Testis (tissue), 2 donors: ENCODE measurements at regions not wholly inside any gene's neighbourhood (a gene's known extent, or its start where the extent isn't known, plus 50 kb on each side); places are given as distances from the start of the nearest gene placed in this dataset.

Experiments used
- DNase-seq: peaks from one replicate; pipeline ENCODE4 v3.0.0-alpha.2; 2019
- H3K27ac ChIP-seq, 2 donors: fragments of 200-600 bp; sonication (generic); one replicate each; pipeline ENCODE4 v1.5.1; 2019
- H3K27me3 ChIP-seq: fragments of 200-600 bp; sonication (generic); one replicate; pipeline ENCODE4 v1.5.1; 2019
- H3K36me3 ChIP-seq: fragments of 200-600 bp; sonication (generic); one replicate; pipeline ENCODE4 v1.5.1; 2017; ENCODE audit warnings: low read depth; ENCODE audit errors: missing control alignments
- H3K4me1 ChIP-seq: fragments of 200-600 bp; sonication (generic); one replicate; pipeline ENCODE4 v1.5.1; 2019
- H3K4me3 ChIP-seq, 2 donors: fragments of 200-600 bp; sonication (generic); one replicate each; pipeline ENCODE4 v1.5.1; 2017 to 2019
- H3K9me3 ChIP-seq: fragments of 200-600 bp; sonication (generic); one replicate; pipeline ENCODE4 v1.5.1; 2017
- CTCF ChIP-seq, 3 experiments: fragments of 450-650 bp in 2 of 3; fragments of 200-600 bp in 1 of 3; sonication (generic) in 1 of 3; IDR thresholded peaks; one replicate each; pipeline ENCODE4 v1.5.1; 2016 to 2019; ENCODE audit warnings: antibody characterized with exemption in 3 of 3, mild to moderate bottlenecking in 2 of 3, moderate library complexity in 1 of 3
- POLR2A ChIP-seq: fragments of 450-650 bp; IDR thresholded peaks from one replicate; pipeline ENCODE4 v1.6.1; 2017; ENCODE audit warnings: antibody characterized with exemption, mild to moderate bottlenecking, moderate library complexity
- WGBS, 2 donors: methylation state at CpG; one replicate each; pipeline ENCODE4 v1.1.5; 2018; 5-methylcytosine and 5-hydroxymethylcytosine counted together
- intact Hi-C: fragments of 100-400 bp; cut with DNase I; formaldehyde crosslinking; loops from one replicate; pipeline ENCODE4 v1.15.1; 2023; ENCODE audit warnings: low total_unique reads

DNA sequence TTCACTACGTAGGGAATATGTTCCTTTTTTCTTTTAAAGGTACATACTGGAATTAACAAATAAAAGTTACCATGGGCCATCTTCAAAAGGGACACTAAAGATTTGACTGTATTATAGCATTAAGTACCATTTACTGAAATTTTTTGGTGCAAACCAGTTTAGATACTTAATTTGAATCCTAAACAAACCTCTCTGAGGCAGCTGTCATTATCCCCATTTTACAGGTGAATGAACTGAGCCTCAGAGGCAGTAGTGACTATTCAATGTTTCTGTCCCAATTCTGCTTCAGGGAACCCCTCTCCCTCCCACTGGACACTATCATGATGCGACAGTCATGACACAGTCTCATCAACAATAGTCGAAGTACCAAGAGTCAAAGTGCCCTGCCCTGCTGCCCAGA lies 76.2 kb upstream of the PHF21A start:
- Histone ChIP-seq H3K4me1 (no peaks in the 10 kb centered on the region), H3K4me3 (no peak overlapping the region), H3K9me3 (no peaks in the 10 kb centered on the region), H3K27ac (no peak overlapping the region), H3K27me3 (no peaks in the 10 kb centered on the region), H3K36me3 (no peaks in the 10 kb centered on the region)
- 78 to 79% methylated on average over 3 of the region's 3 CpGs for WGBS, 2 donors
- no peak for DNase-seq
- intact Hi-C loops, result no loop called here
- TF ChIP-seq CTCF (IDR thresholded peaks at IDR 0.05) (no peak), POLR2A (no peak)

DNA sequence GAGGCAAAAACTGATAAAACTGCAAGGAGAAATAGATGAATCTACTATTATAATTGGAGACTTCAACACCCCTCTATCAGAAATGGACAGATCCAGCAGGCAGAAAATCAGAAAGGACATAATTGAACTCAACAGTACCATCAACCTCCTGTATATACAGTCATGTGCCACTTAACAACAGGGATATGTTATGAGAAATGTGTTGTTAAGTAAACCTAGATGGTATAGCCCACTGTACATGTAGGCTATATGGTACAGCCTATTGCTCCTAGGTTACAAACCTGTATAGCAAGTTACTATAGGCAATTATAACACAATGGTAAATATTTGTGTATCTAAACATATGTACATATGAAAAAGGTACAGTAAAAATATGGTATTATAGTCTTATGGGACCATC lies 66.8 kb upstream of the PHF21A start:
- Histone ChIP-seq H3K27ac (no peak overlapping the region), H3K9me3 (no peaks in the 10 kb centered on the region), H3K4me3 (no peak overlapping the region), H3K27me3 (no peaks in the 10 kb centered on the region), H3K4me1 (no peaks in the 10 kb centered on the region), H3K36me3 (no peaks in the 10 kb centered on the region)
- TF ChIP-seq POLR2A (no peak), CTCF (IDR thresholded peaks at IDR 0.05) (no peak)
- DNase-seq, result no peak
- intact Hi-C loops, result no loop called here

GRCh38 chr11:46183819-46184218 lies 62.6 kb upstream of the PHF21A start:
- Histone ChIP-seq H3K36me3 (no peaks in the 10 kb centered on the region), H3K27ac (no peak overlapping the region), H3K4me1 (no peaks in the 10 kb centered on the region), H3K9me3 (no peaks in the 10 kb centered on the region), H3K27me3 (no peaks in the 10 kb centered on the region), H3K4me3 (no peak overlapping the region)
- intact Hi-C loops, result no loop called here
- DNase-seq, result no peak
- WGBS, 2 donors, result 91 to 94% methylated on average over 4 of the region's 4 CpGs
- TF ChIP-seq POLR2A, result no peak
- TF ChIP-seq CTCF (IDR thresholded peaks at IDR 0.05), result no peak

- WGBS, 2 donors, result 87 to 89% methylated on average over 5 of the region's 5 CpGs
- no peak overlapping the region for H3K4me3 ChIP-seq
- no peaks in the 10 kb centered on the region for H3K27me3 ChIP-seq
- intact Hi-C loops, result no loop called here
- no peaks in the 10 kb centered on the region for H3K36me3 ChIP-seq
- TF ChIP-seq POLR2A (no peak), CTCF (IDR thresholded peaks at IDR 0.05) (no peak)
- H3K9me3 ChIP-seq, result no peaks in the 10 kb centered on the region
- H3K4me1 ChIP-seq, result no peaks in the 10 kb centered on the region
- no peak overlapping the region for H3K27ac ChIP-seq
- no peak for DNase-seq
These were observed 60.7 kb upstream of the PHF21A start for GRCh38 chr11:46181843-46182424.

DNA sequence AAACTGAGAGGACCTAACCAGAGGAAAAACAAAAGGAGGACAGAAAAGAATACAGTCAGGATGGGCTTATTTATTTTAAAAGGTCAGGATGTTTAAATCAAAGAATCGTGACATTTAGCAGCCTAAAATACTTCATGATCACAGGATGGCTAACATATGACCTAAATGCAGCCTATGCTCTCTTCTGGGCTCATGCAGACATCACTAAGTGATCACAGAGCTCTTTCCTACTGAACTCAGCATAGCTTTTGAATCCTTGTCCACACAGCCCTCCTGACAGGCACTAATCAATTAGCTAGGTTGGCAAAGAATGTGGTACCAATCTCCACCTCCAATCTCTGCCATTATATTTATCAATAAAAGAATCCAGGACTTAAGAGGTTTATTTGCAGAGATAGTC lies 60.1 kb upstream of the PHF21A start:
- Histone ChIP-seq H3K27me3 (no peaks in the 10 kb centered on the region), H3K27ac (no peak overlapping the region), H3K36me3 (no peaks in the 10 kb centered on the region), H3K4me1 (no peaks in the 10 kb centered on the region), H3K4me3 (no peak overlapping the region), H3K9me3 (no peaks in the 10 kb centered on the region)
- 84 to 100% methylated on average over 1 of the region's 1 CpG for WGBS, 2 donors
- TF ChIP-seq CTCF (IDR thresholded peaks at IDR 0.05) (no peak), POLR2A (no peak)
- DNase-seq, result no peak
- intact Hi-C loops, result no loop called here
